GM06990 (cell line): ENCODE measurements at regions not wholly inside any gene's neighbourhood (a gene's known extent, or its start where the extent isn't known, plus 50 kb on each side); places are given as distances from the start of the nearest gene placed in this dataset.
"Not testable (repeated sequence)": the region's sequence is repeated elsewhere in the genome, so short reads cannot be mapped to it uniquely, and the experiment has no call there.

Source experiments
- DNase-seq: peaks from one replicate; pipeline ENCODE4 v3.0.0-alpha.2; 2011; ENCODE audit not compliant: insufficient read length; ENCODE audit errors: extremely low read depth
- H3K27me3 ChIP-seq: replicated peaks from 2 replicates; pipeline ENCODE4 v1.6.0; 2011; ENCODE audit warnings: low read length; ENCODE audit not compliant: control insufficient read depth, insufficient read depth
- H3K36me3 ChIP-seq: 2 replicates; pipeline ENCODE4 v1.5.1; 2011; ENCODE audit warnings: low read length; ENCODE audit not compliant: control insufficient read depth, insufficient read depth
- H3K4me3 ChIP-seq: replicated peaks from 2 replicates; pipeline ENCODE4 v1.5.1; 2011; ENCODE audit warnings: low read depth, mild to moderate bottlenecking, control low read depth, low read length
- TF ChIP-seq, protein P1 (sequence below): IDR thresholded peaks from 2 replicates; pipeline ENCODE4 v1.5.1; 2011; ENCODE audit warnings: low read length, control low read depth, mild to moderate bottlenecking, inconsistent platforms; ENCODE audit not compliant: insufficient read depth, poor library complexity, severe bottlenecking

GRCh38 chr2:131753640-131754561, 226.2 kb downstream of the CCDC74A start:
- TF ChIP-seq, protein P1, sequence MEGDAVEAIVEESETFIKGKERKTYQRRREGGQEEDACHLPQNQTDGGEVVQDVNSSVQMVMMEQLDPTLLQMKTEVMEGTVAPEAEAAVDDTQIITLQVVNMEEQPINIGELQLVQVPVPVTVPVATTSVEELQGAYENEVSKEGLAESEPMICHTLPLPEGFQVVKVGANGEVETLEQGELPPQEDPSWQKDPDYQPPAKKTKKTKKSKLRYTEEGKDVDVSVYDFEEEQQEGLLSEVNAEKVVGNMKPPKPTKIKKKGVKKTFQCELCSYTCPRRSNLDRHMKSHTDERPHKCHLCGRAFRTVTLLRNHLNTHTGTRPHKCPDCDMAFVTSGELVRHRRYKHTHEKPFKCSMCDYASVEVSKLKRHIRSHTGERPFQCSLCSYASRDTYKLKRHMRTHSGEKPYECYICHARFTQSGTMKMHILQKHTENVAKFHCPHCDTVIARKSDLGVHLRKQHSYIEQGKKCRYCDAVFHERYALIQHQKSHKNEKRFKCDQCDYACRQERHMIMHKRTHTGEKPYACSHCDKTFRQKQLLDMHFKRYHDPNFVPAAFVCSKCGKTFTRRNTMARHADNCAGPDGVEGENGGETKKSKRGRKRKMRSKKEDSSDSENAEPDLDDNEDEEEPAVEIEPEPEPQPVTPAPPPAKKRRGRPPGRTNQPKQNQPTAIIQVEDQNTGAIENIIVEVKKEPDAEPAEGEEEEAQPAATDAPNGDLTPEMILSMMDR: no peak
- Histone ChIP-seq H3K36me3 (no peaks in the 10 kb centered on the region), H3K4me3 (no peak overlapping the region), H3K27me3 (no peaks in the 10 kb centered on the region)
- DNase-seq: no peak

DNA sequence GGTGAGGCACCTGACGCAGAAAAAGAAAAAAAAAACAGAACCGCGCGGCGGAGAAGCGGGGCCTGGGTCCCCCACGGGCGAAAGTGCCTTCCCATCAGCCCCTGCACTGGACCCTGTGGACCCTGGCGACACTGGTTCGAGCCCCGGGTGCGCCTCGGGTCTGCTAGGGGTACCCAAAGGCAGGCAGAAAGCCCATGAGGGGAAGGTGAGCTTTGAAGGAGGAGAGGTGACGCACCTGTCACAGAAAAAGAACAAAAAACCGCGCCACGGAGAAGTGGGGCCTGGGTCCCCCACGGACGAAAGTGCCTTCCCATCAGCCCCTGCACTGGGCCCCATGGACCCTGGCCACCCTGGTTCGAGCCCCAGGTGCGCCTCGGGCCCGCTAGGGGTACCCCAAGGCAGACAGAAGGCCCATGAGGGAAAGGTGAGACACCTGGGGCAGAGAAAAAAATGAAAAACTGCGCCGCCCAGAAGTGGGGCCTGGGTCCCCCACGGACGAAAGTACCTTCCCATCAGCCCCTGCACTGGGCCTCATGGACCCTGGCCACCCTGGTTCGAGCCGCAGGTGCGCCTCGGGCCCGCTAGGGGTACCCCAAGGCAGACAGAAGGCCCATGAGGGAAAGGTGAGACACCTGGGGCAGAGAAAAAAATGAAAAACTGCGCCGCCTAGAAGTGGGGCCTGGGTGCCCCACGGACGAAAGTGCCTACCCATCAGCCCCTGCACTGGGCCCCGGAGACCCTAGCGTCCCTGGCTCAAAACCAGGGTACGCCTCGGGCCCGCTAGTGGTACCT, 227.4 kb downstream of the CCDC74A start:
- no peak overlapping the region for H3K4me3 ChIP-seq
- no peak for DNase-seq
- no peaks in the 10 kb centered on the region for H3K27me3 ChIP-seq
- TF ChIP-seq, protein P1: no peak
- no peaks in the 10 kb centered on the region for H3K36me3 ChIP-seq

DNA sequence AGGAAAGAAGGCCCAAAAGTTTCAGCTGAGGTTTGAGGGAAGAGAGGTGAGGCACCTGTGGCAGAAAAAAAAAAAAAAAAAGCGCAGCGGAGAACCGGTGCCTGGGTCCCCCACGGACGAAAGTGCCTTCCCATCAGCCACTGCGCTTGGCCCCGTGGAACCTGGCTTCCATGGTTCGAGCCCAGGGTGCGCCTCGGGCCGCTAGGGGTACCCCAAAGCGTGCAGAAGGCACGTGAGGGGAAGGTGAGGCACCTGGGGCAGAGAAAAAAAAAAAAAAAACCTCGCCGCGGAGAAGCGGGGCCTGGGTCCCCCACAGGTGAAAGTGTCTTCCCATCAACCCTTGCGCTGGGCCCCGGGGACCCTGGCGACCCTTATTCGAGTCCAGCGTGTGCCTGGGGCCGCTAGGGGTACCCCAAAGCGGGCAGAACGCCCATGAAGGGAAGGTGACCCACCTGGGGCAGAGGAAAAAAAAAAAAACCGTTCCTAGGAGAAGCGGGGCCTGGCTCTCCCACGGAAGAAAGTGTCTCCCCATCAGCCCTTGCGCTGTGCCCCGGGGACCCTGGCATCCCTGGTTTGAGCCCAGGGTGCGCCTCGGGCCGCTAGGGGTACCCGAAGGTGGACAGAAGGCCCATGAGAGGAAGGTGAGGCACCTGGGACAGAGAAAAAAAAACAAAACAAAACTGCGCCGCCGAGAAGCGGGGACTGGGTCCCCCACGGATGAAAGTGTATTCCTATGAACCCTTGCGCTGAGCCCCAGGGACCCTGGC, 228.6 kb downstream of the CCDC74A start:
- Histone ChIP-seq H3K4me3 (no peak overlapping the region), H3K27me3 (no peaks in the 10 kb centered on the region), H3K36me3 (no peaks in the 10 kb centered on the region)
- no peak for DNase-seq
- TF ChIP-seq, protein P1: no peak

GRCh38 chr2:131758941-131759340, 231.3 kb downstream of the CCDC74A start:
- not testable (repeated sequence) for DNase-seq, H3K36me3 ChIP-seq, H3K27me3 ChIP-seq, H3K4me3 ChIP-seq

GRCh38 chr2:131774955-131775555, 247.4 kb downstream of the CCDC74A start:
- not testable (repeated sequence) for H3K27me3 ChIP-seq, DNase-seq, H3K36me3 ChIP-seq, H3K4me3 ChIP-seq

GRCh38 chr2:131775903-131776506, 248.3 kb downstream of the CCDC74A start:
- H3K36me3 ChIP-seq, DNase-seq, H3K4me3 ChIP-seq, H3K27me3 ChIP-seq: not testable (repeated sequence)

- not testable (repeated sequence) for H3K36me3 ChIP-seq, H3K27me3 ChIP-seq, DNase-seq, H3K4me3 ChIP-seq
Measured at GRCh38 chr2:131780446-131780845, 252.8 kb downstream of the CCDC74A start.
